Vagina (tissue), 2 donors: ENCODE measurements at regions not wholly inside any gene's neighbourhood (a gene's known extent, or its start where the extent isn't known, plus 50 kb on each side); places are given as distances from the start of the nearest gene placed in this dataset.

Source experiments
- CTCF ChIP-seq, 3 experiments: fragments of 450-650 bp in 2 of 3; fragments of 200-600 bp in 1 of 3; sonication (generic) in 1 of 3; IDR thresholded peaks; one replicate each; pipeline ENCODE4 v1.5.1; 2017 to 2019; ENCODE audit warnings: antibody characterized with exemption in 3 of 3, mild to moderate bottlenecking in 2 of 3, moderate library complexity in 2 of 3
- POLR2A ChIP-seq, 2 donors: fragments of 450-650 bp; IDR thresholded peaks; one replicate each; pipeline ENCODE4 v1.6.1; 2017; ENCODE audit warnings: antibody characterized with exemption in 2 of 2, mild to moderate bottlenecking in 2 of 2, moderate library complexity in 2 of 2
- POLR2AphosphoS5 ChIP-seq, 2 donors: sonication (generic); formaldehyde crosslinking; IDR thresholded peaks; one replicate each; pipeline ENCODE4 v1.9.0; 2017; ENCODE audit warnings: antibody characterized with exemption in 2 of 2, mild to moderate bottlenecking in 2 of 2, low read depth in 1 of 2; ENCODE audit not compliant: insufficient read depth in 1 of 2

DNA sequence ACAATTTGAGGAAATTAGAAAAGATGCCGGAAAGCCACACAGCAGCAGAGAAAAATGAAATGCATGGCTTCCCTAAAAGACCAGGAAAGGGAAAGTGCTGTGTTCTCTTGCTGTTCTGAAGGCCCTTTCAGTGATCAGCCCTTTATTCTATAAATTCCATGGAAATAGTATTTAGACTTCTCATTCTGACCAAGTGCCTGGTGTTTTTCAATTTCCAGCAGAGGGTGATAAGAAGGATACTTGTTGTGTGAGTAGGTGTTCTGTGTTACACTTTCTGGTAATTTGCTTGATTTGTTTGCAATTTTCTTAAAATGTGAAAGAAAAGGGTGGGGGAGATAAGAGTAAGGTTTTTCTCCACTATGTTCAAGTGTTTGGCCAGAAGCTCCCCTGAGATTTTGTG, 504.5 kb downstream of the IRS1 start:
- TF ChIP-seq CTCF (IDR thresholded peaks at IDR 0.05) (no peak), POLR2A (IDR thresholded peaks at IDR 0.05) (no peak), POLR2AphosphoS5 (IDR thresholded peaks at IDR 0.05; ENCODE audit: insufficient read depth in 1 of 2, low read depth in 1 of 2) (no peak)
